K562 (cell line): ENCODE measurements at regions not wholly inside any gene's neighbourhood (a gene's known extent, or its start where the extent isn't known, plus 50 kb on each side); places are given as distances from the start of the nearest gene placed in this dataset.

Experiments
- ATF3 ChIP-seq, 2 experiments: fragments of 450-650 bp in 1 of 2; sonication (generic) in 1 of 2; formaldehyde crosslinking in 1 of 2; IDR thresholded peaks in 1 of 2; conservative IDR thresholded peaks in 1 of 2; 2 replicates each; pipeline versions ENCODE4 v1.6.1 to v1.8.1; 2016 to 2023; ENCODE audit warnings: mild to moderate bottlenecking in 2 of 2, moderate library complexity in 2 of 2, inconsistent platforms in 1 of 2, missing genetic modification reagents in 1 of 2
- CREB1 ChIP-seq, 2 experiments: sonication (generic) in 1 of 2; formaldehyde crosslinking in 1 of 2; IDR thresholded peaks; 2 replicates each; pipeline versions ENCODE4 v1.6.1 to v1.8.0; 2012 to 2022; ENCODE audit warnings: inconsistent platforms in 1 of 2, mild to moderate bottlenecking in 1 of 2, missing genetic modification reagents in 1 of 2, moderate library complexity in 1 of 2
- CTCF ChIP-seq, 3 experiments: IDR thresholded peaks in 2 of 3; conservative IDR thresholded peaks in 1 of 3; 2 replicates each; pipeline ENCODE4 v1.5.1; 2011 to 2012; ENCODE audit warnings: low read length in 3 of 3, mild to moderate bottlenecking in 3 of 3, control low read depth in 2 of 3, improper control_type of control experiment in 1 of 3, inconsistent platforms in 1 of 3, low read depth in 1 of 3, mixed read lengths in 1 of 3, moderate library complexity in 1 of 3; ENCODE audit not compliant: insufficient read depth in 2 of 3
- CTCFL ChIP-seq: IDR thresholded peaks from 2 replicates; pipeline ENCODE4 v1.6.1; 2011; ENCODE audit warnings: borderline replicate concordance, low read depth, mild to moderate bottlenecking, moderate library complexity, low read length; ENCODE audit not compliant: insufficient read depth, poor library complexity, severe bottlenecking
- EZH2 ChIP-seq: IDR thresholded peaks from 2 replicates; pipeline ENCODE4 v1.6.1; 2012; ENCODE audit warnings: low read depth, mild to moderate bottlenecking, inconsistent platforms, low read length, borderline replicate concordance
- MAX ChIP-seq: sonication (generic); formaldehyde crosslinking; IDR thresholded peaks from 2 replicates; pipeline ENCODE4 v1.9.0; 2022; ENCODE audit warnings: mild to moderate bottlenecking, missing genetic modification reagents
- RBM25 ChIP-seq: fragments of 200-400 bp; formaldehyde crosslinking; IDR thresholded peaks from 2 replicates; pipeline ENCODE4 v1.6.1; 2018; ENCODE audit warnings: low read length, low read depth, moderate library complexity; ENCODE audit not compliant: severe bottlenecking
- SRSF9 ChIP-seq: fragments of 200-400 bp; formaldehyde crosslinking; IDR thresholded peaks from 2 replicates; pipeline ENCODE4 v1.6.1; 2017; ENCODE audit warnings: low read depth, low read length, borderline replicate concordance
- TAF1 ChIP-seq: IDR thresholded peaks from 2 replicates; pipeline ENCODE4 v1.6.1; 2011; ENCODE audit warnings: mild to moderate bottlenecking, low read length, moderate library complexity; ENCODE audit not compliant: insufficient read depth, control insufficient read depth, severe bottlenecking; ENCODE audit errors: extremely low read depth
- USF2 ChIP-seq: sonication (generic); formaldehyde crosslinking; IDR thresholded peaks from 2 replicates; pipeline ENCODE4 v1.5.0; 2020; ENCODE audit warnings: missing genetic modification reagents
- ZEB2 ChIP-seq: fragments of 450-650 bp; IDR thresholded peaks from 2 replicates; pipeline ENCODE4 v1.6.1; 2016

- no peak for TF ChIP-seq MAX
- TF ChIP-seq CTCFL, result no peak
- no peak for TF ChIP-seq CTCF (IDR thresholded peaks at IDR 0.05 in 2 of 3, conservative IDR thresholded peaks at IDR 0.05 in 1 of 3; ENCODE audit: insufficient read depth in 2 of 3, low read depth in 1 of 3, low read length in 3 of 3)
- no peak for TF ChIP-seq USF2 (CRISPR knock-in tag)
- no peak for TF ChIP-seq TAF1
- no peak for TF ChIP-seq CREB1 (IDR thresholded peaks at IDR 0.05)
- TF ChIP-seq CREB1 (CRISPR knock-in tag; IDR thresholded peaks at IDR 0.05), result no peak
- TF ChIP-seq SRSF9, result no peak
- no peak for TF ChIP-seq ATF3 (IDR thresholded peaks at IDR 0.05)
- no peak for TF ChIP-seq ATF3 (CRISPR knock-in tag; conservative IDR thresholded peaks at IDR 0.05)
- TF ChIP-seq RBM25, result no peak
- no peak for TF ChIP-seq EZH2
- no peak for TF ChIP-seq ZEB2
These were observed 651.2 kb downstream of the SLITRK6 start for GRCh38 chr13:85148009-85148408.
